AG04449 (cell line): ENCODE measurements at regions not wholly inside any gene's neighbourhood (a gene's known extent, or its start where the extent isn't known, plus 50 kb on each side); places are given as distances from the start of the nearest gene placed in this dataset.

ENCODE experiments used
- CTCF ChIA-PET: fragments of 350-600 bp; formaldehyde crosslinking; extraction: SDS; loops from one replicate; lab custom pipeline; 2021; ENCODE audit warnings: antibody characterized with exemption; lab: Yijun Ruan, JAX
- POLR2A ChIA-PET: fragments of 400-600, 350-600 bp; formaldehyde crosslinking; extraction: SDS; loops from one replicate; lab custom pipeline; 2020; ENCODE audit warnings: antibody characterized with exemption, inconsistent platforms; lab: Yijun Ruan, JAX
- DNase-seq: peaks from one replicate; pipeline ENCODE4 v3.0.0-alpha.2; 2010; ENCODE audit warnings: low read depth, low spot score
- H3K4me3 ChIP-seq: 2 replicates; pipeline ENCODE4 v1.5.1; 2011; ENCODE audit warnings: low read depth, mild to moderate bottlenecking, control low read depth, low read length
- TF ChIP-seq, protein P1 (sequence below): IDR thresholded peaks from one replicate; pipeline ENCODE4 v1.5.1; 2011; ENCODE audit warnings: mild to moderate bottlenecking, moderate library complexity, low read length, control low read depth, inconsistent platforms; ENCODE audit not compliant: insufficient read depth; ENCODE audit errors: missing control alignments

DNA sequence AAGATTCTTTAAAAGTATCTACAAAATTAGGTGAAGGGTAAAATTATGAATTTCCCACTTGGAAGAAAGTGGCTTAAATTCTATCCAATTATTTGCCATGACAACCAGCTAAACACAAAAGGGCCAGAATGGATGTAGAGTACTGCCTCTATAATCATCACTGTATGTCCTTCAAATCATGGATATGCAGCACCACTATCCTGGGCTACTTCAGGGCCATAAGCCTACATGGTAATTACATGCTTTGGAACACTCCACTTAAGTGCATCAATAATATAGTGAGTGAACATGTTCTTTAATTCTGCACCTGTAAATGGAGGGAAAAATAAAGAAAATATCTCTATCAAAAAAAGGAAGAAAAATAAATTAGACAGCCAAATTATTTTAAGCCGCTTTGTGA lies 575.2 kb downstream of the ISL1 start:
- CTCF ChIA-PET, result no interaction called here
- no peak overlapping the region for H3K4me3 ChIP-seq
- no peak for DNase-seq
- TF ChIP-seq, protein P1, sequence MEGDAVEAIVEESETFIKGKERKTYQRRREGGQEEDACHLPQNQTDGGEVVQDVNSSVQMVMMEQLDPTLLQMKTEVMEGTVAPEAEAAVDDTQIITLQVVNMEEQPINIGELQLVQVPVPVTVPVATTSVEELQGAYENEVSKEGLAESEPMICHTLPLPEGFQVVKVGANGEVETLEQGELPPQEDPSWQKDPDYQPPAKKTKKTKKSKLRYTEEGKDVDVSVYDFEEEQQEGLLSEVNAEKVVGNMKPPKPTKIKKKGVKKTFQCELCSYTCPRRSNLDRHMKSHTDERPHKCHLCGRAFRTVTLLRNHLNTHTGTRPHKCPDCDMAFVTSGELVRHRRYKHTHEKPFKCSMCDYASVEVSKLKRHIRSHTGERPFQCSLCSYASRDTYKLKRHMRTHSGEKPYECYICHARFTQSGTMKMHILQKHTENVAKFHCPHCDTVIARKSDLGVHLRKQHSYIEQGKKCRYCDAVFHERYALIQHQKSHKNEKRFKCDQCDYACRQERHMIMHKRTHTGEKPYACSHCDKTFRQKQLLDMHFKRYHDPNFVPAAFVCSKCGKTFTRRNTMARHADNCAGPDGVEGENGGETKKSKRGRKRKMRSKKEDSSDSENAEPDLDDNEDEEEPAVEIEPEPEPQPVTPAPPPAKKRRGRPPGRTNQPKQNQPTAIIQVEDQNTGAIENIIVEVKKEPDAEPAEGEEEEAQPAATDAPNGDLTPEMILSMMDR, result no peak
- POLR2A ChIA-PET, result no interaction called here

DNA sequence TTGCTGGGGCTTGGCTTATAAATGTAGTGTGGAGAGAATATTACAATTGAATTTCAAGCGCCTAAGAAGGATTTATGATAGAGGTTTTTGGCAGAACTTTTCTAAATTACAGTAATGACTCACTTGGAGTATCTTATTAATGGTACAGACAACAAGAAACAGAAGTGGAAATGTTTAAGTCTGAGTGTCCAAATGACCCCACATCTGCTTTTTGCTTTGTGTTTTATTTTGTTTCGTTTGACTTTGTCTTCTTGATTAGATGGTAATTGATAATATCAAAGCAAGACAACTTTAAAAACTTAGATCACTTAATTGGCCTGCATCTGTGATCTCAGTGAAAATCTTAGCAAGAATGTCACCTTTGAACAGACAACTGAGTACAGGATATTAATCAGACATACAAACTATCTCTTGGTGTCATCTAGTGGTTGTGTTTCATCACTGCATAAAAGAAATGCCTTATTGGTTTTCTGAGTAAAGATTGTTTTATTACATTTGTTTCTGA lies 577.4 kb downstream of the ISL1 start:
- POLR2A ChIA-PET, result no interaction called here
- TF ChIP-seq, protein P1, result no peak
- no peak overlapping the region for H3K4me3 ChIP-seq
- CTCF ChIA-PET, result no interaction called here
- no peak for DNase-seq

DNA sequence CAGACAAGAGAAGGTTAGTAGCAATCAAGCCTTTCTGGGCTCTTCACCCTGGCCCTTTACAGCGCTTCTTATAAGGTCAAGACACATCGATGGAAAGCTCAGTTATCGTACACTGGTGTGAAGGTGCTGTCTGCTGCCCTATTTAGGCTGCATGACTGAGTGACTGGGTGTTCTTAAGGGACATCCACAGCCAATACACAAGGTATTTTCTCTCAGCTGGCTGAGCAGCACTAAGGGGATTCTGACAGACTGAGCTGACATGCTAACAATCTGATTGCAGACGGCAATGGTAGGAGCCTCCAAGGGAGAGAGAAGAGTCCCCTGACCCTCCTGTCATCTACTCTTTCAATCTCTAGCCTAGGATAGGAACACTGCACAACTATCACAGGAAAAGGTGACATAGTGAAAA lies 577.9 kb downstream of the ISL1 start:
- no peak for DNase-seq
- POLR2A ChIA-PET, result no interaction called here
- CTCF ChIA-PET, result no interaction called here
- H3K4me3 ChIP-seq, result no peak overlapping the region
- TF ChIP-seq, protein P1, result no peak

DNA sequence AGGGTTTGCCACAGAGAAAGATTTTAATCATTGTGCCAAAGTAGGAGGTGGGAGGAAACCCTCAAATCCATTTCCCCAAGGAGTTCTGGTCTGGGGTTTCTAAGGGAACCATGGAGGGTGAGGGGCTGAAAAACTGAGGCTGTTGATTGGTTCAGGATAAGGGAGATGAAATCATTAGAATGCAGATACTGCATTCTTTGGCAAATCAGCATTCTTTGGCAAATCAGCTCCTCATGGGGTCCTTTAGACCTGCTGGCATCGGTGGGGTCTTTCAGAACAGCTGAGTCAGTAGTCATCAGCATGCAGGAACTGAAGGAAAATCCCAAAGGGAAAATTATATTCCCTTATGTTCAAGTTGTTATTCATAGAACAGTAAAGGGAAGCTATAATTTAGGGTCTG lies 585.5 kb downstream of the ISL1 start:
- H3K4me3 ChIP-seq, result no peak overlapping the region
- no peak for DNase-seq
- ChIA-PET POLR2A (no interaction called here), CTCF (no interaction called here)
- TF ChIP-seq, protein P1, result no peak

DNA sequence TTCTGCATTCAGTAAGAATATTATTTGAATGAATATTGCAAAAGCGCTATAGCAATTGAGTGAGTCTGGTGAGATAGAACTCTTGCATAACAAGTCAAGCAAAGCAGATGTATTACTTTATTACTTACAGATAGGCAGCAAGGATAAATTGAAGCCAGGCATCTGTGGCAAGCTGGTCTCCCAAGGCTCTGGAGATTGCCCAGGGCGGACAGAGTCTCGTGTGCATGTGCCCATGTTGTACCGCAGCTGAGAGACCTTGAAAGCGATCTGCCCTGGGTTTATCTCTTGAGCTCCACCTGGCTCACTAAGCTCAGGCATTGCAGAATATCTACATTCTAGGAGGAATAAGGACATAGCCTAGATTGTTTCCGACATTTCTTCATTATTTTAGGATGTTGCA lies 591.6 kb downstream of the ISL1 start:
- CTCF ChIA-PET, result no interaction called here
- TF ChIP-seq, protein P1, result no peak
- no peak overlapping the region for H3K4me3 ChIP-seq
- POLR2A ChIA-PET, result no interaction called here
- DNase-seq, result no peak

DNA sequence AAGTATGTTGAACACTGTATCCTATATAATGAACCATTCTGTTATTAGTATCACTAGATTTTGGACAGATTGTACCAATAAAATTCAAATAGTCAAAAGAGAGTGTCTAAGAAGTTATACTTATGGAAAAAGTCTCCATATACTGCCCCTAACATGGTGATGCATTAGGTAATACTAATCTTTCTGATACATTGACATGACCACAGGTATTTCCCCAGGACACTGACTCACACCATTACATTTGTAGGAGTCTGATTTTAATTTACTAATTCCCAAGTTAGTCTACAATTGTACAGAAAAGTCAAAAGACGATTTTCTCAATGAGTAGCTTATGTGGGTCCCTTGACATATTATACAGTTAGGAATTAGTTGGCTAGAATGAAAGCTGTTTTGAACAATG lies 593.8 kb downstream of the ISL1 start:
- ChIA-PET POLR2A (no interaction called here), CTCF (no interaction called here)
- no peak overlapping the region for H3K4me3 ChIP-seq
- no peak for DNase-seq
- TF ChIP-seq, protein P1, result no peak
